B cell (primary cell): ENCODE measurements at regions not wholly inside any gene's neighbourhood (a gene's known extent, or its start where the extent isn't known, plus 50 kb on each side); places are given as distances from the start of the nearest gene placed in this dataset.

Source experiments
- CTCF ChIP-seq: fragments of 200-600 bp; IDR thresholded peaks from one replicate; pipeline ENCODE4 v1.8.0; 2022; ENCODE audit warnings: antibody characterized with exemption, mild to moderate bottlenecking
- EZH2 ChIP-seq: IDR thresholded peaks from 2 replicates; pipeline ENCODE4 v1.6.1; 2012; ENCODE audit warnings: borderline replicate concordance, low read depth, mild to moderate bottlenecking, moderate library complexity, low read length; ENCODE audit not compliant: insufficient read depth, poor library complexity, severe bottlenecking

GRCh38 chr16:86126891-86127290 is 227.9 kb downstream of the IRF8 start:
- TF ChIP-seq CTCF (no peak), EZH2 (no peak)
